ENCODE measurements at regions not wholly inside any gene's neighbourhood (a gene's known extent, or its start where the extent isn't known, plus 50 kb on each side); places are given as distances from the start of the nearest gene placed in this dataset.
"Not testable (repeated sequence)": the region's sequence is repeated elsewhere in the genome, so short reads cannot be mapped to it uniquely, and the experiment has no call there.

DNA sequence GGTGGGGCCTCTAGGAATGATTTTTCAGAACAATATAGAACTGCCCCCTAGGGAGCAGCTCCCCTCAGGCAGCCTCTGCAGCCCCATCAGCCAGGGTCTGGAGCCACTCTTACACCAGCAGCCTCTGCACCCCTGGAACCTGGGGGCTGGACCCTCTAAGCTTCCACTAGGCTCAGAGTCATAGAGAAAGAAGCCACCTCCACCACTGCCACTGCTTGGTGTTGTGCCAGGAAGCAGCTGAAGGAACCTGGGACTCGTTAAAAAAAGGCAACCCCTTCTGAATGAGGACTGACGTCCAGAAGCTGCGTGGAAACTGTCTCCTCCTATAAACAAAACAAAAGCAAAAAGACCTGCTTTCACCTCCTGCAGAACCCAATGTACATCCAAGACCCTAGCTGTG, 98.1 kb upstream of the HS6ST1 start:
- no peak for DNase-seq

DNA sequence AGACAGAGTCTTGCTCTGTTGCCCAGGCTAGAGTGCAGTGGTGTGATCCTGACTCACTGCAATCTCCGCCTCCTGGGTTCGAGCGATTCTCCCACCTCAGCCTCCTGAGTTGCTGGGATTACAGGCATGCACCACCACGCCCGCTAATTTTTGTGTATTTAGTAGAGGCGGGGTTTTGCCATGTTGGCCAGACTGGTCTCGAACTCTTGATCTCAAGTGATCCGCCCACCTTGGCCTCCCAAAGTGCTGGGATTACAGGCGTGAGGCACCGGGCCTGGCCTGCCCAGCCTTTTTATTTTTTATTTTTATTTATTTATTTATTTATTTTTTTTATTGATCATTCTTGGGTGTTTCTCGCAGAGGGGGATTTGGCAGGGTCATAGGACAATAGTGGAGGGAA, 98.6 kb upstream of the HS6ST1 start:
- not testable (repeated sequence) for DNase-seq

DNA sequence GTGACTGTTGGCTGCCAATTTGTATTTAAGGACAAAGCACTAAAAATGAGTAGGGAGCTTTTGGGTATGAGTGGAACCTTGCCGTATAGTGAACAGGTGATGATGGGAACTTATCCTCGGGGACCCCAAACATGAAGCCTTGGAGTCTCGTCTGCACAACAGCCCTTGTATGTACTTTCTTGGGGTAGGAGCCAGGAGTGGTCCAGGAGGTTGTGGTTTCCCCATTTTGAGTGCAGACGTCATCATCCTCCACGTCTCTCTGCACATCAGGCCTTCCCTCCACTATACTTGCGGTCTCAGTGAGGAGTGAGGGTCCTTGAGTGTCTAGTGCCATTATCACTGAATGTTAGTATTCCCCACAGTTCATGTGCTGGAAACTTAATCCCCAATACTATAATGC, 101.5 kb upstream of the HS6ST1 start:
- no peak for DNase-seq

DNA sequence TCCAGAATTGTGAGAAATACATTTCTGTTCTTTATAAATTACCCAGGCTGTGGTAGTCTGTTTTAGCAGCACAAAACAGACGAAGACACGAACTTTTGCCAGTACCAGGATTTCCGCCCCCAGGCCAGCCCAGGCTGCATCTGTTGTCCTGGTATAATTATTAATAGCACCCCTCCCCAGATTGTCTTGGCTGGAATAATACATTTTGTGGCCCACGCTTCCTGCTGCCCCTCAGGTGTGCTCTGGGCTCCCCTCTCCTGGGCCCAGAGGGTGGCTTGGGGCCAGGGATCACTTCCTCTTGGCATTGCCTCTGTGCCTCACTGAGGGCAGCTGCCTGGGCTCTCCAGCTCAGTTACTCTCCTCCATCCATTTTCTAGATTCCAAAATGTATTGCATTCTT, 102.1 kb upstream of the HS6ST1 start:
- no peak for DNase-seq

DNA sequence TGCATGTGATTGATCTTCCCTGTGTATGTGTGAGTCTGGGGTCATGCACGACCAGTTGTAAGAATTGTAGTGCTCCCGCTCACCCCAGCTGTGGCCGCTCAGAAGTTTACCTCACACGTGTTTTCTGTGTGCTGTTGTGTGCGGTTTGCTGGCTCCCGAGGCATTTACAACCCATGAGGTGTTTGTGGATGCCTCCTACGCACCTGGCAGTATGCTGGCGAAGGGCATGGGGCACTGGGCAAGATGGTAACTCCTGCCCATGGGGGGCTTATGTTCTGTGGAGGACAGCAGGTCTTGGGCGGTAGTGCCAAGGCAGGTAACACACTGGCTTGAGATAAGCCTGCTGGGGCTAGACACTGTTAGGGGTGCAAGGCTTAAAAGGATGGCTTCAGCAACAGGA, 102.6 kb upstream of the HS6ST1 start:
- no peak for DNase-seq

DNA sequence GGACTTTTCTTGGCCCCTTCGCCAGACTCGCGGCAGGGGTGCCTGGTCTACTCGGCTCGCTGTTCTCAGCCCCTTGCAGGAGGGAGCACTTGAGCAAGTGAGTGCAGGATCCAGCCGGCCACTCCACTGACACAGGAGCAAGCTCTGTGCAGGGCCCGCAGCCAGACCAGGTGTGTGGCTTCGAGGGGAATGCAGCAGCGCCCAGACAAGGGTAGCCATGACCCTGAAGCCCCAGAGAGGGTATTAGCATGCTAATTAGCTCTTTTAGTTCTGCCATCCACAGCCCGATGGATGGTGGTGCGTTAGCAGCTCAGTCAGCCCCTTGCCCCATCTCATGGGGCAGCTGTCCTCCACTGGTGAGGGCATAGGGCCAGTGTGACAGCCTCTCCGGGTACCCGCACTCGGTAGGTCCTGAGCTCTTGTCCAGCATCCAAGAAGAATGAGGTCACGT, 103.2 kb upstream of the HS6ST1 start:
- DNase-seq, result no peak

DNA sequence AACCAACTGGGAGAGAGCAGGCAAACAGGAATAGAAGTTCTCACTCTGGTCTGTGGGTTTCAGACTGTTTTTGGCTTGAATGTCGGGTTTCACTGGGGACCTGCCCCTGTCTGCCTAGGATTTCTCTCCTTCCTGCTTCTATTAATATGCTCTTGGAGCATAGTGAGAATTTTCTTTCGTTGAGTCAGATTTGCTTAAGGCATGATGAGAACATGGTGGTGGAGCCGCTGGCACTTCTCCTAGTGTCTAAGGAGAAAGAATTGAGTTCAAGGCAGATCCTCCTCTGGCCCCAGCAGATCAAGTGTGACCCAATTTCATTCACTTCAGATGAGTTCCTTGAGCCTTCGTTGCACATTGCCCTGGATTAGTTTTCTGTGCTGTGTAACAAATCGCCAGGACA, 103.9 kb upstream of the HS6ST1 start:
- no peak for DNase-seq

DNA sequence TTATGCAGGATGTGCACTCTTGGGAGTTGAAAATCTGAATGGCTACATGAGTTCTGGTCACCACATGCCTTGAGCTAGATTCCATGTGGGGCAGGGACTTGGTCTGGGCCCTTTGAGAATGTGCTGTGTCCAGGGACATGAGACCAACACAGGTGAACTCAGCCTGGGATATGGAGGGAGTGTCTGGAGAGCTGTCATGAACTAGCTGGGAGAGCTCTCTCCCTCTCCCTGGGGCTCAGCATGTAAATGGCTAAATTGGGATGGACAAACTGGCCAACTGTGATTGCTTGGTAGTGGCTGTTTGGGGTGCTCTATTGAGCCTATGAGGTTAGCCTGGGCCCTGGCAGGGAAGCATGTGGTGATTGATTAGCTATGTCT, 105.1 kb upstream of the HS6ST1 start:
- no peak for DNase-seq

DNA sequence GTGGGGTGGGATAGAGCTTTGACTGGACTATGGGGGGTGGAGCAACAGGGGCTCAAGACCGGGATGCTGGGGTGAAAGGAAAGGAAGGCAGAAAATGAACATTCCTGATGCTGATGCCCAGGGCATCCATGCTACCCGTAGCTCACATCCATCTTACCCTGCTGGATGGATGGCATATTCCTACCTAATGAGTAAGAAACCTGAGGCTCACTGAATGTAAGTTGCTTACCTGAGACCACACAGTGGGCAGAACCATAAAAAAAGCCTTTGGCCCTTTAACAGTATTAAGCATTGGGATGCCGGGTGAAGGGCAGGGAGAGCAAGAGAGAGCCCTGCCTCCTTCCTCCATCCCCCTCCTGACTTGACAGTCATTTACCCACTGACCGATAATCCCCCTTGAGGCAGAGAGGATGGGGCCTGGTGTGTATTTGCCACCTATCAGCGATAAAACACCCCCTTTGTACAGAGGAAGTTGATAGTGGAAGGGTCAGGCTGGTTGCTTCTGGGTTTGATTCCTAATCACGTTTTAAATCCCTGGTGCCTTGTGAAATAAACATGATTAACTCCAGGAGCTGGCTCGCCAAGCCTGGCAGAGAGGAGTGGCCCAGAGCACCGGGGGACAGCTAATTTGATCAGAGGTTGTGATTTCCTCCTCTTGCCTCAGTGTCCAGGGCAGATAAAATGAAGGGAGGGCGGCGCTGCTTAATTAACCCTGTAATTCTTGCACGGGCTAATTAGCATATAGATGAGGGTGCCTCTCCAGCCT, 105.9 kb upstream of the HS6ST1 start:
- DNase-seq, result no peak

DNA sequence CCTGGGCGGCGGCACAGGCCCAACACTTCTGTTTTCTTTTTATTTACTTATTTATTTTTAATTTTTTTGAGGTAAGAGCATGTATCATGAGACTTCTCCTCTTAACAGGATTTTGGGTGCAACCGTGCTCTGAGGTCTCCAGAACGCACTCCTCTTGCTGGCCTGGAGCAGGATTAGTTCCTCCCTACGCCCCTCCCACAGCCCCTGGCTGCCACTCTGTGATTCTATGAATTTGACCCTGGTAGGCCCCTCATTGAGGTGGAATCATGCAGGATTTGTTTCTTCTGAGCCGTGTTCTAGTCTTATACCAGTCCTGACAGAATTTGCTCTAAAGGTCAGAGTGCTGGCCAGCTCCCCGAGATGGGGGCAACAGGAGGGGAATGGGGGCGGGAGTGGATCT, 106.5 kb upstream of the HS6ST1 start:
- DNase-seq, result no peak

DNA sequence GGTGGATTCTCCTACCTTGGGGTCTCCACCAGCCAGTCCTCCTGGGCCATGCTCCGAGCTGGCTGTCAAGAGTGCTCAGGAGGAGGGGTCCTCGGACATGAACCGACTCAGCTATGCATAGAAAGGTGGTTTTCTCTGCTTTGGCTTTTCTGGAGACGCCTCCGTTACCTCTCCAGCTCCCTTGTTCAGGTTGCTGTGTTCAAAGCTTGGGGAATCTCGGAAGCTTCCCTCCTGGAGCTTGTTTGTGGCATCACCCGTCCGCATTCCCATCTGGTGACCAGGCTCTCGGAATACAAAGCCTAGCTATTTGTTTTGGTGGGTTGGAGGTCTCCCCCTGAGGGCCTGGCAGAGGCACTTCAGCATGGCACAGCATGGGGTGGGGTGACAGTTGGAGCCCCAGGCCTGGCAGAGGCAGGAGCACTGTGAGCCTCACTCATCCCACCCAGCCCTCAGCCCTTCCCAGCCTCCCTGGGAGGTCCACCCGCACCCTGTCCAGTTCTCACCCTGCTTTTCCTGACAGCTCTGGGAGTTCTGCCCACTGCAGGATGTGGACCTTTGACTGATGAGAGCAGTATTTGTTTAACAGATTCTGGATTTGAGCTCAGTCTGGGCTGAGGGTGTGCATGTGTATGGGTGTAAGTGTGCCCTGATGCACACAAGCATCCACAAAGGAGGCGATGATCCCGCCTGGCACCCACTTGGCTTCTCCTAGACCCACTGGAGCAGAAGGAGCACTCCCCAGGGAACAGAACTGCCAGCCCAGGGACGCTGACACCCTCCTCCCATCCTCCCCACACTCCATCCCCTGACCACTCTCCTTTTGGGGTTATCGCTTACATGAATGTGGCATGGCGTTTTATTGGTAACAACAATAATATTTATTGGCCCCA, 107.3 kb upstream of the HS6ST1 start:
- no peak for DNase-seq

DNA sequence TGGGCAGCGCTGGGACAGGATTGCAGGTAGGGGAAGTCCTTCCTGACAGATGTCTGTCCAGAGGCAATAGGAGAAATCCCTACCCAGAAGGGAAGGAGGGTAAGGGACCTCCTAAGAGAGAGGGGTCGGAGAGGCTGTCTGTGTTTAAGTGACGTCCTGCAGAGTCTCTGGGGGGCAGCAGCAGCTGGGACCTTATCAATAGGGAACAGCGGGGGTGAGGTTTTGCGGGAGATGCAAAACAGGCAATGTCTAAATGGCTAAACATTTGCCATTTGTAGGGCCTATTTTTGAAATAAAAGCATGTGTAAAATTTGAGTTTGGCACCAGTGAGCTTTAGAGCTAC, 108.7 kb upstream of the HS6ST1 start:
- DNase-seq, result no peak

DNA sequence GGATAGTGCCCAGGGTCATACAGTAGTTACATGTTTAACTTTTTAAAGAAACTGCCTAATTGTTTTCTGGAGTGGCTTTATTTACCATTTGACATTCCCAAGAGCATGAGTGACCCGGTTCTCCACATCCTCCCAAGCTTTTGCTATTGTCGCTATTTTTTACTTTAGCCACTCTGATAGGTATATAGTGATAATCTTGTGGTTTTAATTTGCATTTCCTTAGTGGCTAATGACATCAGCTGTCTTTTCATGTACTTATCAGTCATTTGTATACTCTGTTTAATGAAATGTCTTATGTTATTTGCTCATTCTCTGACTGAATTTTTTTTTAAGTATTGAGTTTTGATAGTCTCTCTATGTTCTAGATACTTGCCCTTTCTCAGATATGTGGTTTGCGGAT, 109.7 kb upstream of the HS6ST1 start:
- no peak for DNase-seq

DNA sequence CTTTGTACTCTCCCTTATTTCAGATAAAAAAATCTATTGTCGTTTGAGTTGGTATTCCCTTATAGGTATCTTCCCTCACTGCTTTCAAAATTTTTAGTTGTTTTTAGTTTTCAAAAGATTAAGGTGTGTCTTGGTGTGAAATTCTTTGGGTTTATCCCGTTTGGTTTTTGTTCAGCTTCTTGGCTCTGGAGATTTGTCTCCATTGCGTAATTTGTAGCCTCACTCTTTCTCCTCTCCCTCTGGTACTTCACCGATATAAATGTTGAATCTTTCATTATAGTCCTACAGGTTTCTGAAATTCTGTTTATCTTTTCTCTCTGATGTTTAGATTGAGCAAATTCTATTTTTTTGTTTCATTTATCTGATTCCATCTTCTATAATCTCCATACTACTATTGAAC, 113.8 kb upstream of the HS6ST1 start:
- DNase-seq, result no peak

DNA sequence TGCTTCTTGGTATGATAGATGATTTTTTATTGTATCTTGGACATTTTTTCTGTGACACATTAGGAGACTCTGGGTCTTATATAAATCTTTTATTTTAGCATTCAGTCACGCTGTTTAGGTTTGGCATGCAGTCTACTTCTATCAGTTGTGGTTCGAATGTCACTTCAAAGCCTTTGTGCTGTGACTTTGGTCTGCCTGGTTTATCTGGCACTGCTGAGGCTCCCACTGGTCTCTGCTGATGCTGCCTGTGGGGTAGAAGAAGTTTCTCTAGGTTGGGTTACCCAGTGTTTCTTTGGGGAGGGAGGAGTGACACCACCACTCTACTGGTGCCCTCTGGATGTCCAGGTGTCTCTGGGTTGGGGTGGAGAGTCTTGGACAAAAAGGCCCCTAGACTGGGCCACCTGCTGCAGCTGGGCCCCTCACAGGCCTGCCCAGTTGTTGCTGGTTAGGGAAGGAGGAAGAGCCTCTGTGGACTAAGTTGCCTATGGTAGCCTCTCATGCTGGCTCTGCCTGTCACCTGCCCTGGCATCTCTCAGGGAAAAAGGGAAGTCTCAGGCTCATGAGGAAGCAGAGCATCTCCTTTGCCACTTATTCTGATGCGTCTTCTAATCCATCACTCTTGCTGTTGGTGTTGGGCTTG, 115.4 kb upstream of the HS6ST1 start:
- DNase-seq, result no peak

DNA sequence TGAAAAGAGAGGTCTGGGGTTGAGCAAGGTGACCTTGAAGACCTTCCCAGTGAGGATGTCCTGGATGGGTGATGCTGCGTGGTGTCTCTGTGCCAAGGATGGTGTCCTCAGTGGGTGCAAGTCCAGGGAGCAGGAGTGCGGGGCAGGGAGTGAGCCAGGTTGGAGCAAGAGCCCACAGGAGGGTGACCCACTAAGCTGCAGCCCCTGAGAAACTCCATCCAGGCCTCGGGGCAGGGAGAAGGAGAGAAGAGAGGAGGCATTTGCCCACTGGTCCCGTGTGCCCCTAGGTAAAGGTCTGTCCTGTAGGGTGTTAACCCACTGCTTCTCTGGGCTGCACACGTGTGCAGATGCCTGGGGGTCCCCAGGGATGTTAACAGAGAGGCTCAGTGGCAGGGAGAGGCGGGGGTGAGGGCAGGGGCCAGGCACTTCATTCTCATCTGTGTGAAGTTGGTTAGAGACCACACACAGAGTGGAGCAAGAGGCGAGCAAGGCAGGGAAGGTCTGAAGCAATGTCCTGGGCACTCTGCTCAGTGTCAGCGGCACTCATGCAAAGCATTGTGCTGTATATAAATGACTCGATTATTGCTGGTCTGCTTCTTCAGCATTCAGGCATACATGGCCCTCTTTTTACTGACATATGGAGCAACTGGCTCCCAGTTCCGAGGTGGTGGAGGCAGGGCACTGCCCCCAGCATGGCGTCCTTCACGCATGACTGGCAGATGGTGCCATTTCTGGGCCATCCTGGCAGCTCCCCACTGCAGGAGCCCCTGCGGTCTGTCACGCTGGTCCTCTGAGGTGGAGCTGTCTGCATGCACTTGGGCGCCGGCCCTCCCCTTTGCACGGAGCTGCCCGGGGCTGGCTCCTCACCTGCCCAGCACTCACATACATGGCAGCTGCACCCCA, 117.2 kb upstream of the HS6ST1 start:
- no peak for DNase-seq

DNA sequence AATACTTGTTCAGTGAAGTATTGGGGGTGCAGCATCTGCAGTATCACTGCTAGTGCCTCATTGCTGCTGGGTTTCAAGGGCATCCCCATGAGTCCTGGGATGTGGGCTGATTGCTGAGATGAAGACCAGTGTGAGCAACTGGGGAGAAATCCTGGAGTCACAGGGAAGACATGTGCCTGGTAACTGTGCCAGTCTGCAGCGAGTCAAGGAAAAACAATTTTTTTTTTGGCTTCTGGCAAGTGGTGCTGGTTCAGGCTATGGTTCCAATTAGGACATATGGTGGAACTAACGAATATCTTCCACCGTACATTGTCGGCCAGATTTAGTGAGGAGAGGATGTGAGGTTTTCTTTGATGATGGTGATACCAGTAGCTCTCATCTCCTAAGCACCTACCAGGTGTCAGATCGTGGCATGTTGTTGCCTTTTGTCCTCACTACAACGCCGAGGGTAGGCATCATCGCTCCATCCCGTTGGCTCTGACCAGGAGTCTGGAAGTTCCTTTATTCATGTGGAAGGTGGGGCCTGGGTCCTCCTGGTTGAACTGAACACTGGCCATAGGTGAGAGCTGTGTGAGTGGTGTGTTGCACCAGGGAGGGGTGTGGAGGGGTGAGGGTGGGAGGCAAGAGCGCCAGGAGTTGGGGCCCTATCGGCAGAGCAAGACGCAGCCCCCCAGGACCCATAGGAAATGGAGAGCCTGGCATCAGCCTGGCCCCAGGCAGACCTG, 118.0 kb upstream of the HS6ST1 start:
- no peak for DNase-seq

DNA sequence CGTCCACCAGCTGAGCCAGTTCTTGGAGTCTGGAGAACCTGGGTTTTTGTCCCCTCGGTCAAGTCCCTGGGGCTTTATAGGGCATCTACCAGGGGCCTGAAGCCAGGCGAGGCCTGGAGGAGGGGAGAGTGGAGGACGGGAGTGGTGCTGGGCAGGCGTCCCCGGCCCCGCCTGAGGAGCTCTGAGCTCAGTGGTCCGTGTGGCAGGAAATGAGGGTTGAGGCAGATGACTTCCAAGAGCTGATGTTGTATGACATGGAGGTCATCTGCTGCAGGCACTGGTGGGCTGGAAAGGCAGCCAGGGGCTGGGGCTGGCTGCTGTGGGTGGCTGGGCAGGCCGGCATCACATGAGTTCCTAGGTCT, 118.5 kb upstream of the HS6ST1 start:
- DNase-seq, result no peak

DNA sequence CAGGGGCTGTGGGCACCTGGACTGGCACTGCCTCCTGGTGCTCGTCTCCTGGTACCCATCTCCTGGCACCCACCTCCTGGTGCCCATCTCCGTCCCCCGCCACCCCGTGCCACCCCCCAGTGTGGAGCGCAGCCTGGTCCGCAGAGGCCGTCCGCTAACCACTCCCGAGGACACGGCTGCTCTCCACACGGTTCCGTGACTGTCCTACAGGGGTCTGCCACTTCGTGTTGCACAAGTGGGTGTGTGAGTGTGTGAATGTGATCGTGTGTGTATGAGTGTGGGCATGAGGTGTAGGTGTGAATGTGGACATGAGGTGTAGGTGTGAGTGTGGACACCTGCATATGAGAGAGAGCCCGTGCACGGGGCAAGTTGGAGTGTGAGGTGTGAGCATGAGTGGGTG, 119.4 kb upstream of the HS6ST1 start:
- no peak for DNase-seq

DNA sequence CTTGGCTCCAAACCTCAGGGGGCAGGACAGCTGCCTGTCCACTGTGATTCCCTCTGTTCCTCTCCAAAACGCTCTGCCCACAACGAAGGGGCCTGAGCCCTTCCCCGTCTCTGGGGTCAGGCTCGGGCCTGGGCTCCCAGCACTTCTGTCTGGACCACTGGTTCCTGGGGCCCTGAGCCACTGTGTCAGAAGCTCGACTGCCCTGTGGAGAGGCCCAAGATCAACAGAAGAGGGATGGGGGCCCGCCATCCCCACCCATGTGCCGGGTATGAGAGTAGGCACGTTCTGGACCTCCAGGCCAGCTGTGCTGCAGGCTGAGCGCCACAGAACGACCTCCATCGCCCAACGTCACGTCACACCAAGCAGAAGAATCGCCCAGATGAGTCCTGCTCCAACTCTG, 119.9 kb upstream of the HS6ST1 start:
- no peak for DNase-seq

DNA sequence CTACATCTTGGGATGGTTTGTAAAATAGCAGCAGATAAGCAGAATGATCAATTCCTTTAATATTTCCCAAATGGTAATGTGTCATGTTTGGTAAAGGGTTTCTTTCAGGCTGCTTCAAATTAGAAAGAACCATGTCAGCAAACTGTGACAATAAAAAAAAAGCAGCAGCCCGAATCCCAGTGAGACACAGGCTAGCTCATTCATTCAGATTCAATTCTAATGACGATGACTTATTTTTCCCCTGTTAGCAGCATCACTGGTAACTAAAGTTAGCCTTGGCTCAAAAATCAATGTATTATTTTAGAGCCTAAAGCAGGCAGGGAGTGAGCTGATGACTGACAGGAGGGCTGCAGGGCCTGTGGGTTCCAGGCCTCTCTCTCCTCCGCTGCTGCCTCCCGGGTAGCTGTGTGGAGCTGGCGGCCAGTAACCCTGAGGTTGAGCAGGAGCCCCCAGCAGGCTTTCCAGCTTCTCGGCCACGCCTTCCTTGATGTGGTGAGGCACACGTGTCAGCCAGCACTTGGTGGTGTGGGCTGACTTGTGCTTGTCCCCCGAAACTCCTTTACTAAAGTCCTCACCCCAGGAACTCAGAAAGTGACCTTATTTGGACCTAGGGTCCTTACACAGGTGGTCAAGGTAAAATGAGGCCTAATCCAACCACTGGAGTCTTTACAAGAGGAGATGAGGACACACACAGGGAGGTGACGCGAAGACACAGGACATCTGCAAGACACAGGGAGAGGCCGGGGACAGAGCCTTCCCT, 120.5 kb upstream of the HS6ST1 start:
- no peak for DNase-seq
